Memory B cell (primary cell): ENCODE measurements at regions not wholly inside any gene's neighbourhood (a gene's known extent, or its start where the extent isn't known, plus 50 kb on each side); places are given as distances from the start of the nearest gene placed in this dataset.

Source experiments
- ATAC-seq: fragments of 150-1000 bp; cut with Tn5 transposase; 2 replicates; pipeline ENCODE4 v1.10.0; 2021; ENCODE audit warnings: low read depth, mild to moderate bottlenecking, moderate library complexity
- DNase-seq, 2 donors: peaks; one replicate each; pipeline ENCODE4 v3.0.0; 2022; ENCODE audit warnings: low spot score in 2 of 2
- H3K27ac Mint-ChIP-seq: one replicate; pipeline ENCODE4 v1.8.0; 2022; ENCODE audit warnings: mild to moderate bottlenecking, moderate library complexity, mixed read lengths
- H3K27me3 Mint-ChIP-seq: one replicate; pipeline ENCODE4 v1.8.0; 2022; ENCODE audit warnings: mixed read lengths
- H3K36me3 Mint-ChIP-seq: one replicate; pipeline ENCODE4 v1.8.0; 2022; ENCODE audit warnings: mild to moderate bottlenecking, mixed read lengths
- H3K4me1 Mint-ChIP-seq: one replicate; pipeline ENCODE4 v1.8.0; 2022; ENCODE audit warnings: mixed read lengths
- H3K4me3 Mint-ChIP-seq: one replicate; pipeline ENCODE4 v1.8.0; 2022; ENCODE audit warnings: mild to moderate bottlenecking, moderate library complexity, mixed read lengths
- H3K9me3 Mint-ChIP-seq: one replicate; pipeline ENCODE4 v1.8.0; 2022; ENCODE audit warnings: mixed read lengths

DNA sequence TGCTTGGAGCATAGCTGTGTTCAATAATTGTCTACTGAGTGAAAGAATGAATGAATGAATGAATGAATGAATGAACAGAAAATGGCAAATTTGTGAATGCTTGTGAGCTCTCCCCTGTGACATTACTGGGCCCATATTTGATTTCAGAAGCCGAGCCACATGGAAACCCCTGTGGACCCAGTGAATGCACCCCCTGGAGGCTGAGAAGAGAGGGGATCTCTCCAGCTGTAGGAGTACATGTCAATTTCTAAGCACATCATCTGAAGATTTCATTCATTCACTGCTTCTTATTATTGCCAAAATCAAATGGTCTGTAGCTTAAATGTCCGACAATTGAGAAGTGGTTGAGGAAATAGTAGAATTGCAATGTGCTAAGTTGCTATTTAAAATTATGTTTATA is 58.3 kb upstream of the DOCK1 start:
- Mint-ChIP-seq H3K9me3 (peaks cover 3% of the 10 kb centered on the region), H3K27ac (no peak overlapping the region), H3K4me1 (no peaks in the 10 kb centered on the region), H3K27me3 (no peaks in the 10 kb centered on the region), H3K36me3 (no peaks in the 10 kb centered on the region), H3K4me3 (no peak overlapping the region)
- DNase-seq (no peak), ATAC-seq (no peak)

DNA sequence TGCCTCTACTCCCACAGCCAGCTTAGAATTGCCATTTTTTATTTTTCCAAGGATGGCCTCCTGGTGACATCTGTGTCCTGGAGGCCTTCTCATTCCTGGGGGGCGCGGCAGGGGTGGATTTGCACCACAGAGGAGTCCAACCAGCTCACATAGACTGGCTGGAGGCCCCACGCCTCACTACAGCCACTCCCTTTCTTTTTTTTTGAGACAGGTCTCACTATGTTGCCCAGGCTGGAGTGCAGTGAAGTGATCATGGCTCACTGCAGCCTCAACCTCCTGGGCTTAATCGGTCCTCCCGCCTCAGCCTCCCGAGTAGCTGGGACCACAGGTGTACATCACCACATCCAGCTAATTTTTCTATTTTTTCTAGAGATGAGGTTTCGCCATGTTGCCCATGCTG is 57.6 kb upstream of the DOCK1 start:
- no peak for ATAC-seq
- H3K27me3 Mint-ChIP-seq: no peaks in the 10 kb centered on the region
- no peaks in the 10 kb centered on the region for H3K36me3 Mint-ChIP-seq
- no peak overlapping the region for H3K27ac Mint-ChIP-seq
- H3K4me3 Mint-ChIP-seq: no peak overlapping the region
- DNase-seq: no peak
- H3K4me1 Mint-ChIP-seq: no peaks in the 10 kb centered on the region
- peaks cover 3% of the 10 kb centered on the region for H3K9me3 Mint-ChIP-seq

GRCh38 chr10:126849646-126850045 is 55.6 kb upstream of the DOCK1 start:
- Mint-ChIP-seq H3K4me3 (no peak overlapping the region), H3K27me3 (no peaks in the 10 kb centered on the region), H3K9me3 (peaks cover 4% of the 10 kb centered on the region), H3K27ac (no peak overlapping the region), H3K4me1 (no peaks in the 10 kb centered on the region), H3K36me3 (no peaks in the 10 kb centered on the region)
- DNase-seq (no peak), ATAC-seq (no peak)

DNA sequence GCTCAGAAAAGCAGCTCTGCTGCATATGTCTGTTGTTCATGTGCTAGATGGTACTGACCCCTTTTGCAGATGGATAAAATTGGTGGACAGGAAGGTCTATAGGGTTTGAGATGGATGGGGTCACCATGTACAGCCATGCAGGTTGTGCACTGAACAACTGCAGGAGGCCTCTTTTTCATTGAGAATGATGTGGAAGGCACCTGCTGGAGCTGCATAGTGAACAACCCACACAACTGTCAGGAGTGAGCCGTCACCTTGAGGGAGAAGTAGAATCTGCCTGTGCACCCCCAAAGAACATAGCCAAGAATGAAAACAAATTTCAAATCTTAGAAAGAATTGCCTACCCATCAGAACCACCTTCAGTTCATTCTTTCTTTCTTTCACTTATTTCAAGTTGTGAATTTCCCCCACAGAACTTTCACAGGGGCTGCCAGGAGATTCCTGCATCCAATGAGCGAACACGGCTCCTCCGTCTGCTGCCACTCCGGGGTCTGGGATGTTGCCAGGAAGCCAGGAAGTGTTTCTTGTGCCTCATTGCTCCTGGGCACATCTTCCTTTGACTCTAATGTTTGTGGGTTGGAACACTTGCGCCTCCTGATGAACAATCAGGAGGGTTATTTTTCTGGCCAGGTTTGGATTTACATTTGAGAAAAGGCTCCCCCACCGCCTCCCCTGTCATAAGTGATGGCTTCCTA is 53.7 kb upstream of the DOCK1 start:
- ATAC-seq (no peak), DNase-seq (no peak)
- Mint-ChIP-seq H3K4me3 (no peak overlapping the region), H3K36me3 (no peaks in the 10 kb centered on the region), H3K27ac (no peak overlapping the region), H3K9me3 (peaks cover 3% of the 10 kb centered on the region), H3K4me1 (no peaks in the 10 kb centered on the region), H3K27me3 (no peaks in the 10 kb centered on the region)

- no peaks in the 10 kb centered on the region for H3K36me3 Mint-ChIP-seq
- DNase-seq: no peak
- H3K4me3 Mint-ChIP-seq: no peak overlapping the region
- H3K27ac Mint-ChIP-seq: no peak overlapping the region
- ATAC-seq: no peak
- H3K27me3 Mint-ChIP-seq: peaks cover 1% of the 10 kb centered on the region
- H3K9me3 Mint-ChIP-seq: peaks cover 7% of the 10 kb centered on the region
- H3K4me1 Mint-ChIP-seq: no peaks in the 10 kb centered on the region
Measured at GRCh38 chr10:126854726-126855495, 50.3 kb upstream of the DOCK1 start.
